Activated T-cell treated with anti-CD3 and anti-CD28 coated beads, Interleukin-2, amount 50 U/mL, for 4 hours (primary cell): ENCODE measurements at regions not wholly inside any gene's neighbourhood (a gene's known extent, or its start where the extent isn't known, plus 50 kb on each side); places are given as distances from the start of the nearest gene placed in this dataset.

ENCODE experiments used
- ATAC-seq, 2 donors: fragments of 200-7000 bp; cut with Tn5 transposase; one replicate each; pipeline ENCODE4 v1.10.0; 2021
- DNase-seq: peaks from one replicate; pipeline ENCODE4 v3.0.0-alpha.2; 2020
- H3K27me3 Mint-ChIP-seq: one replicate; pipeline ENCODE4 v1.8.0; 2021; ENCODE audit warnings: low read depth, mixed read lengths
- H3K36me3 Mint-ChIP-seq: one replicate; pipeline ENCODE4 v1.8.0; 2022; ENCODE audit warnings: mixed read lengths; ENCODE audit not compliant: insufficient read depth
- H3K4me1 Mint-ChIP-seq: one replicate; pipeline ENCODE4 v1.8.0; 2021; ENCODE audit warnings: low read depth, mixed read lengths
- H3K4me3 Mint-ChIP-seq: one replicate; pipeline ENCODE4 v1.8.0; 2021; ENCODE audit warnings: mild to moderate bottlenecking, moderate library complexity, mixed read lengths
- H3K9me3 Mint-ChIP-seq: one replicate; pipeline ENCODE4 v1.8.0; 2021; ENCODE audit warnings: mixed read lengths

GRCh38 chr10:4450169-4450568 lies 375.8 kb upstream of the AKR1E2 start:
- H3K27me3 Mint-ChIP-seq, result no peaks in the 10 kb centered on the region
- ATAC-seq, result no peak
- peaks cover 7% of the 10 kb centered on the region for H3K4me1 Mint-ChIP-seq
- no peaks in the 10 kb centered on the region for H3K36me3 Mint-ChIP-seq
- no peak overlapping the region for H3K4me3 Mint-ChIP-seq
- H3K9me3 Mint-ChIP-seq, result peaks cover 1% of the 10 kb centered on the region
- no peak for DNase-seq

GRCh38 chr10:4448030-4448429 lies 378.0 kb upstream of the AKR1E2 start:
- Mint-ChIP-seq H3K4me3 (no peak overlapping the region), H3K9me3 (peaks cover 13% of the 10 kb centered on the region), H3K27me3 (no peaks in the 10 kb centered on the region), H3K4me1 (peaks cover 7% of the 10 kb centered on the region), H3K36me3 (no peaks in the 10 kb centered on the region)
- DNase-seq (no peak), ATAC-seq (no peak)

- H3K36me3 Mint-ChIP-seq, result no peaks in the 10 kb centered on the region
- ATAC-seq, result no peak
- no peak for DNase-seq
- peaks cover 23% of the 10 kb centered on the region for H3K9me3 Mint-ChIP-seq
- H3K4me3 Mint-ChIP-seq, result no peak overlapping the region
- no peaks in the 10 kb centered on the region for H3K4me1 Mint-ChIP-seq
- no peaks in the 10 kb centered on the region for H3K27me3 Mint-ChIP-seq
Measured at GRCh38 chr10:4443419-4443818, 382.6 kb upstream of the AKR1E2 start.

- Mint-ChIP-seq H3K9me3 (peaks cover 23% of the 10 kb centered on the region), H3K4me1 (no peaks in the 10 kb centered on the region), H3K4me3 (no peak overlapping the region), H3K27me3 (no peaks in the 10 kb centered on the region), H3K36me3 (no peaks in the 10 kb centered on the region)
- ATAC-seq, result no peak
- DNase-seq, result no peak
Measured at GRCh38 chr10:4442296-4442695, 383.7 kb upstream of the AKR1E2 start.

- Mint-ChIP-seq H3K9me3 (peaks cover 22% of the 10 kb centered on the region), H3K36me3 (no peaks in the 10 kb centered on the region), H3K4me3 (no peak overlapping the region), H3K27me3 (no peaks in the 10 kb centered on the region), H3K4me1 (no peaks in the 10 kb centered on the region)
- no peak for ATAC-seq
- no peak for DNase-seq
Measured at GRCh38 chr10:4440260-4440659, 385.7 kb upstream of the AKR1E2 start.

- H3K4me1 Mint-ChIP-seq, result no peaks in the 10 kb centered on the region
- H3K4me3 Mint-ChIP-seq, result no peak overlapping the region
- DNase-seq (no peak), ATAC-seq (no peak)
- H3K9me3 Mint-ChIP-seq, result peaks cover 8% of the 10 kb centered on the region
- H3K36me3 Mint-ChIP-seq, result no peaks in the 10 kb centered on the region
- H3K27me3 Mint-ChIP-seq, result no peaks in the 10 kb centered on the region
Measured at GRCh38 chr10:4437791-4438190, 388.2 kb upstream of the AKR1E2 start.

GRCh38 chr10:4437061-4437460 lies 388.9 kb upstream of the AKR1E2 start:
- ATAC-seq (no peak), DNase-seq (no peak)
- Mint-ChIP-seq H3K36me3 (no peaks in the 10 kb centered on the region), H3K4me1 (no peaks in the 10 kb centered on the region), H3K27me3 (no peaks in the 10 kb centered on the region), H3K4me3 (no peak overlapping the region), H3K9me3 (peaks cover 4% of the 10 kb centered on the region)

GRCh38 chr10:4436103-4436502 lies 389.9 kb upstream of the AKR1E2 start:
- no peak overlapping the region for H3K4me3 Mint-ChIP-seq
- no peaks in the 10 kb centered on the region for H3K9me3 Mint-ChIP-seq
- ATAC-seq, result no peak
- H3K36me3 Mint-ChIP-seq, result no peaks in the 10 kb centered on the region
- H3K4me1 Mint-ChIP-seq, result no peaks in the 10 kb centered on the region
- no peaks in the 10 kb centered on the region for H3K27me3 Mint-ChIP-seq
- DNase-seq, result no peak

- no peak overlapping the region for H3K4me3 Mint-ChIP-seq
- no peaks in the 10 kb centered on the region for H3K9me3 Mint-ChIP-seq
- H3K27me3 Mint-ChIP-seq, result no peaks in the 10 kb centered on the region
- H3K36me3 Mint-ChIP-seq, result no peaks in the 10 kb centered on the region
- H3K4me1 Mint-ChIP-seq, result no peaks in the 10 kb centered on the region
- ATAC-seq, result no peak
- DNase-seq, result no peak
Measured at GRCh38 chr10:4434516-4435071, 391.4 kb upstream of the AKR1E2 start.

GRCh38 chr10:4434105-4434504 lies 391.9 kb upstream of the AKR1E2 start:
- H3K9me3 Mint-ChIP-seq, result no peaks in the 10 kb centered on the region
- no peak for DNase-seq
- H3K36me3 Mint-ChIP-seq, result no peaks in the 10 kb centered on the region
- no peak for ATAC-seq
- H3K4me1 Mint-ChIP-seq, result no peaks in the 10 kb centered on the region
- H3K27me3 Mint-ChIP-seq, result no peaks in the 10 kb centered on the region
- H3K4me3 Mint-ChIP-seq, result no peak overlapping the region

GRCh38 chr10:4431114-4431863 lies 394.7 kb upstream of the AKR1E2 start:
- Mint-ChIP-seq H3K4me1 (no peaks in the 10 kb centered on the region), H3K27me3 (no peaks in the 10 kb centered on the region), H3K36me3 (no peaks in the 10 kb centered on the region), H3K4me3 (no peak overlapping the region), H3K9me3 (peaks cover under 1% of the 10 kb centered on the region)
- ATAC-seq, result no peak
- DNase-seq, result no peak

- ATAC-seq (no peak), DNase-seq (no peak)
- H3K36me3 Mint-ChIP-seq, result no peaks in the 10 kb centered on the region
- peaks cover 4% of the 10 kb centered on the region for H3K9me3 Mint-ChIP-seq
- H3K4me1 Mint-ChIP-seq, result no peaks in the 10 kb centered on the region
- no peaks in the 10 kb centered on the region for H3K27me3 Mint-ChIP-seq
- H3K4me3 Mint-ChIP-seq, result no peak overlapping the region
Measured at GRCh38 chr10:4429571-4429970, 396.4 kb upstream of the AKR1E2 start.

GRCh38 chr10:4427532-4427931 lies 398.5 kb upstream of the AKR1E2 start:
- no peaks in the 10 kb centered on the region for H3K36me3 Mint-ChIP-seq
- H3K27me3 Mint-ChIP-seq, result no peaks in the 10 kb centered on the region
- H3K4me1 Mint-ChIP-seq, result no peaks in the 10 kb centered on the region
- ATAC-seq (no peak), DNase-seq (no peak)
- H3K9me3 Mint-ChIP-seq, result peaks cover 4% of the 10 kb centered on the region
- H3K4me3 Mint-ChIP-seq, result no peak overlapping the region

GRCh38 chr10:4426866-4427265 lies 399.1 kb upstream of the AKR1E2 start:
- no peaks in the 10 kb centered on the region for H3K27me3 Mint-ChIP-seq
- H3K4me1 Mint-ChIP-seq, result no peaks in the 10 kb centered on the region
- peaks cover 4% of the 10 kb centered on the region for H3K9me3 Mint-ChIP-seq
- ATAC-seq (no peak), DNase-seq (no peak)
- H3K36me3 Mint-ChIP-seq, result no peaks in the 10 kb centered on the region
- H3K4me3 Mint-ChIP-seq, result no peak overlapping the region

- no peaks in the 10 kb centered on the region for H3K27me3 Mint-ChIP-seq
- DNase-seq (no peak), ATAC-seq (no peak)
- no peak overlapping the region for H3K4me3 Mint-ChIP-seq
- H3K36me3 Mint-ChIP-seq, result no peaks in the 10 kb centered on the region
- H3K4me1 Mint-ChIP-seq, result peaks cover 10% of the 10 kb centered on the region
- H3K9me3 Mint-ChIP-seq, result no peaks in the 10 kb centered on the region
Measured at GRCh38 chr10:4409319-4409718, 416.7 kb upstream of the AKR1E2 start.
